ENCODE measurements at regions not wholly inside any gene's neighbourhood (a gene's known extent, or its start where the extent isn't known, plus 50 kb on each side); places are given as distances from the start of the nearest gene placed in this dataset.

DNA sequence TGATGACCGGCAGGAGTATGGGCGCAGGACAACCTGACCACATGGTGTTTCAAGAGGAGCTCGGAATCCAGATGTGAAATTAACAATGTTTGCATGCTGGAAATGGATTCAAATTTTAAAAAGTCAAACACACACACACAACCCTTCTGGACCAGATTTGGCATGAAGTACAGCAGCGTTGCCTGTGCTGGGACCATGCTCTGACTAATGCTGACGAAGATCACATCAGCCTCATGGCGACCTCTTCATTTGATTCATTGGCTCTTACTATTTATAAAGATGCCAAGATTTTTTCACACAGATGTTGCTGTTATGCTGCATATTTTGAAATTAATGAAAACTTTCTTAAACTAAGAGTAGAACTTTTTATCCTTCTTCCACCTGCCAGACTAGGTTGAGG lies 926.6 kb upstream of the TMEM132C start:
- H3K4me3 ChIP-seq (ENCODE audit: low read length in 3 of 3), result no peak overlapping the region
- intact Hi-C loops (cut with DNase I), result no loop called here

GRCh38 chr12:127342861-127343260 lies 924.1 kb upstream of the TMEM132C start:
- no peaks in the 10 kb centered on the region for H3K9me3 ChIP-seq (ENCODE audit: control insufficient read depth in 2 of 3, insufficient read depth in 1 of 3, low read length in 3 of 3)
- FAIRE-seq (no peak), DNase-seq (no peak)
- no peaks in the 10 kb centered on the region for H3K4me1 ChIP-seq (ENCODE audit: control insufficient read depth in 2 of 3, insufficient read depth in 2 of 3, low read depth in 1 of 3, low read length in 3 of 3)
- no peaks in the 10 kb centered on the region for H3K27me3 ChIP-seq (ENCODE audit: control insufficient read depth, insufficient read depth, low read length)
- H3K36me3 ChIP-seq (ENCODE audit: control insufficient read depth in 2 of 3, insufficient read depth in 3 of 3, low read length in 3 of 3), result no peaks in the 10 kb centered on the region
- no peak overlapping the region for H3K4me3 ChIP-seq (ENCODE audit: low read length in 3 of 3)
- TF ChIP-seq, protein P1, sequence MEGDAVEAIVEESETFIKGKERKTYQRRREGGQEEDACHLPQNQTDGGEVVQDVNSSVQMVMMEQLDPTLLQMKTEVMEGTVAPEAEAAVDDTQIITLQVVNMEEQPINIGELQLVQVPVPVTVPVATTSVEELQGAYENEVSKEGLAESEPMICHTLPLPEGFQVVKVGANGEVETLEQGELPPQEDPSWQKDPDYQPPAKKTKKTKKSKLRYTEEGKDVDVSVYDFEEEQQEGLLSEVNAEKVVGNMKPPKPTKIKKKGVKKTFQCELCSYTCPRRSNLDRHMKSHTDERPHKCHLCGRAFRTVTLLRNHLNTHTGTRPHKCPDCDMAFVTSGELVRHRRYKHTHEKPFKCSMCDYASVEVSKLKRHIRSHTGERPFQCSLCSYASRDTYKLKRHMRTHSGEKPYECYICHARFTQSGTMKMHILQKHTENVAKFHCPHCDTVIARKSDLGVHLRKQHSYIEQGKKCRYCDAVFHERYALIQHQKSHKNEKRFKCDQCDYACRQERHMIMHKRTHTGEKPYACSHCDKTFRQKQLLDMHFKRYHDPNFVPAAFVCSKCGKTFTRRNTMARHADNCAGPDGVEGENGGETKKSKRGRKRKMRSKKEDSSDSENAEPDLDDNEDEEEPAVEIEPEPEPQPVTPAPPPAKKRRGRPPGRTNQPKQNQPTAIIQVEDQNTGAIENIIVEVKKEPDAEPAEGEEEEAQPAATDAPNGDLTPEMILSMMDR (IDR thresholded peaks at IDR 0.05; ENCODE audit: borderline replicate concordance, extremely low read depth, insufficient read depth), result no peak
- no peak overlapping the region for H3K9ac ChIP-seq (ENCODE audit: low read length in 3 of 3)
- intact Hi-C loops (cut with DNase I), result no loop called here
- no peak overlapping the region for H3K27ac ChIP-seq (ENCODE audit: low read depth in 2 of 2, low read length in 2 of 2)

More for the DNA sequence above, 926.6 kb upstream of the TMEM132C start:
- no peak for DNase-seq
- FAIRE-seq, result no peak
- Histone ChIP-seq H3K36me3 (ENCODE audit: control insufficient read depth in 2 of 3, insufficient read depth in 3 of 3, low read length in 3 of 3) (no peaks in the 10 kb centered on the region), H3K4me1 (ENCODE audit: control insufficient read depth in 2 of 3, insufficient read depth in 2 of 3, low read depth in 1 of 3, low read length in 3 of 3) (no peaks in the 10 kb centered on the region), H3K9ac (ENCODE audit: low read length in 3 of 3) (no peak overlapping the region), H3K9me3 (ENCODE audit: control insufficient read depth in 2 of 3, insufficient read depth in 1 of 3, low read length in 3 of 3) (no peaks in the 10 kb centered on the region), H3K27me3 (ENCODE audit: control insufficient read depth, insufficient read depth, low read length) (no peaks in the 10 kb centered on the region), H3K27ac (ENCODE audit: low read depth in 2 of 2, low read length in 2 of 2) (no peak overlapping the region)
- TF ChIP-seq, protein P1 (IDR thresholded peaks at IDR 0.05; ENCODE audit: borderline replicate concordance, extremely low read depth, insufficient read depth), result no peak

DNA sequence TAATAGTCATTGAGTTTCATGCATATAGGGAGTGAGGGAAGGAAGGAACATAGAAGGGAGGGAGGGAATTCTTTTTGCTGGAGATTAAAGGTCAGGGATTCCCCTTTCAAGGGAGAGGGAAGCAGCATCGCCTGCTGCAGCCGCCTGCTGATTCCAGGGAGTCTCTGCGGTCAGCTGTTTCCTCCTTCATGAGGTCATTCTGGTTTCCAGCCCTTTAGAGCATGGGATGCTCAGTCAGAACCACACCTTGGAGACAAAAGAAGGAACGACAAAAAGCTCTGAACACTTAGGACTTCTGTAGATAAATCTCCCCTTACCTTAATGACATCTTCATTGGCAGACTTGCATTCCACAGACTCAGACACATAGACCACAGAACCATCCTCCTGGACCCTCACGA lies 923.0 kb upstream of the TMEM132C start:
- TF ChIP-seq, protein P1 (IDR thresholded peaks at IDR 0.05; ENCODE audit: borderline replicate concordance, extremely low read depth, insufficient read depth), result no peak
- Histone ChIP-seq H3K9me3 (ENCODE audit: control insufficient read depth in 2 of 3, insufficient read depth in 1 of 3, low read length in 3 of 3) (no peaks in the 10 kb centered on the region), H3K27me3 (ENCODE audit: control insufficient read depth, insufficient read depth, low read length) (no peaks in the 10 kb centered on the region), H3K4me1 (ENCODE audit: control insufficient read depth in 2 of 3, insufficient read depth in 2 of 3, low read depth in 1 of 3, low read length in 3 of 3) (no peaks in the 10 kb centered on the region), H3K9ac (ENCODE audit: low read length in 3 of 3) (no peak overlapping the region), H3K4me3 (ENCODE audit: low read length in 3 of 3) (no peak overlapping the region), H3K27ac (ENCODE audit: low read depth in 2 of 2, low read length in 2 of 2) (no peak overlapping the region), H3K36me3 (ENCODE audit: control insufficient read depth in 2 of 3, insufficient read depth in 3 of 3, low read length in 3 of 3) (no peaks in the 10 kb centered on the region)
- intact Hi-C loops (cut with DNase I), result no loop called here
- DNase-seq (no peak), FAIRE-seq (no peak)

- no peak for FAIRE-seq
- peaks cover 0 to 3% (median 0%) of the 10 kb centered on the region in 3 donors for H3K9me3 ChIP-seq (ENCODE audit: control insufficient read depth in 2 of 3, insufficient read depth in 1 of 3, low read length in 3 of 3)
- intact Hi-C loops (cut with DNase I), result no loop called here
- DNase-seq, result no peak
- H3K27ac ChIP-seq (ENCODE audit: low read depth in 2 of 2, low read length in 2 of 2), result no peak overlapping the region
- TF ChIP-seq, protein P1 (IDR thresholded peaks at IDR 0.05; ENCODE audit: borderline replicate concordance, extremely low read depth, insufficient read depth), result no peak
- H3K36me3 ChIP-seq (ENCODE audit: control insufficient read depth in 2 of 3, insufficient read depth in 3 of 3, low read length in 3 of 3), result no peaks in the 10 kb centered on the region
- H3K4me3 ChIP-seq (ENCODE audit: low read length in 3 of 3), result no peak overlapping the region
- no peak overlapping the region for H3K9ac ChIP-seq (ENCODE audit: low read length in 3 of 3)
- no peaks in the 10 kb centered on the region for H3K4me1 ChIP-seq (ENCODE audit: control insufficient read depth in 2 of 3, insufficient read depth in 2 of 3, low read depth in 1 of 3, low read length in 3 of 3)
- no peaks in the 10 kb centered on the region for H3K27me3 ChIP-seq (ENCODE audit: control insufficient read depth, insufficient read depth, low read length)
Observed at GRCh38 chr12:127351481-127352010, 915.4 kb upstream of the TMEM132C start.
